ENCODE measurements at regions not wholly inside any gene's neighbourhood (a gene's known extent, or its start where the extent isn't known, plus 50 kb on each side); places are given as distances from the start of the nearest gene placed in this dataset.
"Not testable (repeated sequence)": the region's sequence is repeated elsewhere in the genome, so short reads cannot be mapped to it uniquely, and the experiment has no call there.

DNA sequence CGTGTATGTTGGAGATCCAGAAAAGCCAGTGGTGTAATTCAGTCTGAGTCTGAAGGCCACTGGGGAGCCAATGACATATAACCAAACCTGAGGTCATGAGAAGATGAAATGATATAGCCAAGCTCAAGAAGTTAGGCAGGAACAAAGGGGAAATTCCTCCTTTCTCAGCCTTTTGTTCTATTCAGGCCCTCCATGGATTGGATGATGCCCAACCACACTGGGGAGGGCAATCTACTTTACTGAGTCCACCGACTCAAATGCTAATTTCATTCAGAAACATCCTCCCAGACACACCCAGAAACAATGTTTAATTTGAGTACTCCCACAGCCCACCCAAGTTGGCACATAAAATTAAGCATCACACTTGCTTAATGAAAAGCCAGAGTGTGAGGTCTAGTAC, 183.6 kb downstream of the GJA1 start:
- no peak for ATAC-seq
- Histone ChIP-seq H3K27ac (no peak overlapping the region), H3K36me3 (no peaks in the 10 kb centered on the region), H3K4me3 (no peak overlapping the region), H3K4me1 (no peaks in the 10 kb centered on the region), H3K27me3 (no peaks in the 10 kb centered on the region), H3K9me3 (no peaks in the 10 kb centered on the region)
- intact Hi-C loops (cut with DNase I), result no loop called here
- no peak for DNase-seq
- WGBS, 4 donors, result 61 to 68% (median 65%) methylated on average over 2 of the region's 2 CpGs
- TF ChIP-seq, protein P1, sequence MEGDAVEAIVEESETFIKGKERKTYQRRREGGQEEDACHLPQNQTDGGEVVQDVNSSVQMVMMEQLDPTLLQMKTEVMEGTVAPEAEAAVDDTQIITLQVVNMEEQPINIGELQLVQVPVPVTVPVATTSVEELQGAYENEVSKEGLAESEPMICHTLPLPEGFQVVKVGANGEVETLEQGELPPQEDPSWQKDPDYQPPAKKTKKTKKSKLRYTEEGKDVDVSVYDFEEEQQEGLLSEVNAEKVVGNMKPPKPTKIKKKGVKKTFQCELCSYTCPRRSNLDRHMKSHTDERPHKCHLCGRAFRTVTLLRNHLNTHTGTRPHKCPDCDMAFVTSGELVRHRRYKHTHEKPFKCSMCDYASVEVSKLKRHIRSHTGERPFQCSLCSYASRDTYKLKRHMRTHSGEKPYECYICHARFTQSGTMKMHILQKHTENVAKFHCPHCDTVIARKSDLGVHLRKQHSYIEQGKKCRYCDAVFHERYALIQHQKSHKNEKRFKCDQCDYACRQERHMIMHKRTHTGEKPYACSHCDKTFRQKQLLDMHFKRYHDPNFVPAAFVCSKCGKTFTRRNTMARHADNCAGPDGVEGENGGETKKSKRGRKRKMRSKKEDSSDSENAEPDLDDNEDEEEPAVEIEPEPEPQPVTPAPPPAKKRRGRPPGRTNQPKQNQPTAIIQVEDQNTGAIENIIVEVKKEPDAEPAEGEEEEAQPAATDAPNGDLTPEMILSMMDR (IDR thresholded peaks at IDR 0.05), result no peak
- no peak for TF ChIP-seq POLR2A (IDR thresholded peaks at IDR 0.05)

DNA sequence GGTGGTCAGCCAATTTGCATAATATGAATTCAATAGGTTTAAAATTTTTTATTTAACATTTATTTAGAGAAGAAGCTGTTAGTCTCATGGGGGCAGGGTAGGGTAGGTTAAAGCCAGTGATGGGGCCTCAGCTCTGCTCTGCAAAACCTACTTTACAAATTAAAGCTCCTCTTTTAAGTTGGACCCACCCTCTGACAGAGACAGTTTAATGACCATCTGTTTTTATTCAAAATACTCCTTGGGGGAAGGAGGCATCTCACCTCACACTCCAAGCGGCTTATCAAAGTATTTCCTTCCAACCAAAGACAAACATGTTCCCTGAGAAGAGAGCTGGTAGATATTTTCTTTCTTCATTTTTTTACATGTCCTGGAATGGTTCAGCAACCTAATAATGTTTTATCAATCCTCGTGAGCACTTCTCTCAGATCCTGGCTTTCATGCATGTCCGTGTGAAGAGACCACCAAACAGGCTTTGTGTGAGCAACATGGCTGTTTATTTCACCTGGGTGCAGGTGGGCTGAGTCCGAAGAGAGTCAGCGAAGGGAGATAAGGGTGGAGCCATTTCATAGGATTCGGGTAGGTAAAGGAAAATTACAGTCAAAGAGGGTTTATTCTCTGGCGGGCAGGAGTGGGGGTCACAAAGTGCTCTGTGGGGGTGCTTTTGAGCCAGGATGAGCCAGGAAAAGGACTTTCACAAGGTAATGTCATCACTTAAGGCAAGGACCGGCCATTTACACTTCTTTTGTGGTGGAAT, 184.7 kb downstream of the GJA1 start:
- Histone ChIP-seq H3K36me3 (no peaks in the 10 kb centered on the region), H3K4me3 (no peak overlapping the region), H3K4me1 (no peaks in the 10 kb centered on the region), H3K9me3 (no peaks in the 10 kb centered on the region), H3K27me3 (no peaks in the 10 kb centered on the region), H3K27ac (no peak overlapping the region)
- TF ChIP-seq, protein P1 (IDR thresholded peaks at IDR 0.05), result no peak
- intact Hi-C loops (cut with DNase I), result no loop called here
- no peak for DNase-seq
- 80 to 84% (median 82%) methylated on average over 7 to 8 of the region's 8 CpGs for WGBS, 4 donors
- no peak for ATAC-seq

DNA sequence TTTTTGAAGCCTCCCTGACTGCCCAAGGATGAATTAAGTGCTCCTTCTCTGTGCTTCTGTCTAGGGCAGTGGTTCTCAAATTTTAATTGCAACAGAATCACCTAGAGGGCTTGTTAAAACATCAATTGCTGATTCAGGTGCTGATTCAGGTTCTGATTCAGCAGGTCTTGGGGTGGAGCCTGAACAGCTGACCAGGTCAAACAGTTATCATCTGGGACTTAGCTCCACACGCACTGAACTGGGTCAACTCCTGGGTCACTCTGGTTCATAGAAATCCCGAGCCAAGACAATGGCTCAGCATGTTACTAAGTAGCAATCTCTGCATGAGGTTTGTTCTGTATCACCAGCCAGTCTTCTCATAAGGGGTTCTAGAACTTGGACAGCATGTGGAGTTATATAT, 192.3 kb downstream of the GJA1 start:
- 62 to 90% (median 72%) methylated on average over 2 of the region's 2 CpGs for WGBS, 4 donors
- intact Hi-C loops (cut with DNase I), result no loop called here
- no peaks in the 10 kb centered on the region for H3K36me3 ChIP-seq
- peaks cover 0 to 22% (median 8%) of the 10 kb centered on the region in 12 donors for H3K9me3 ChIP-seq
- TF ChIP-seq, protein P1 (IDR thresholded peaks at IDR 0.05), result no peak
- no peak for TF ChIP-seq POLR2A (IDR thresholded peaks at IDR 0.05)
- no peaks in the 10 kb centered on the region for H3K27me3 ChIP-seq
- peaks cover 0 to 3% (median 0%) of the 10 kb centered on the region in 12 donors for H3K4me1 ChIP-seq
- H3K4me3 ChIP-seq, result no peak overlapping the region
- no peak for DNase-seq
- no peak for ATAC-seq
- H3K27ac ChIP-seq, result no peak overlapping the region

DNA sequence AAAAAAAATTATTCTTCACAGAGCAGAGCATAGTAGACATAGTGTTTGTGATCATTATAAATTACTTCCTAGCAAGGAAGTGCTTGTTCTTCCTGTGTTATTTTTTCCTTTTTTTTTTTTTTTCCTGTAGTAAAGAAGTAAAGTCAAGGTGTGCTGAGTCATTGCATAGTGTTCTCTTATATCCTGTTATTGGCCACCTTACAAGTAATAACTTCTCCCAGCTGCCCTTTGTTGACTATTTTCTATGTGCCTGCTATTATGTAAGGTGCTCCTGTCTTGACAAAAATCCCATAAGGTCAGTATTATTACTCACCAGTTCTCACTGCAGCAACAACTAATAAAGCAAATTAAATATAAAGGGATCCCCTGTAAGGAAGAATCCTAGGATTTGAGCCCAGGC, 195.3 kb downstream of the GJA1 start:
- TF ChIP-seq, protein P1 (IDR thresholded peaks at IDR 0.05), result no peak
- TF ChIP-seq POLR2A (IDR thresholded peaks at IDR 0.05), result no peak
- Histone ChIP-seq H3K4me1 (peaks cover 0 to 3% (median 0%) of the 10 kb centered on the region in 12 donors), H3K4me3 (no peak overlapping the region), H3K9me3 (peaks cover 0 to 40% (median 15%) of the 10 kb centered on the region in 12 donors), H3K27ac (no peak overlapping the region), H3K36me3 (no peaks in the 10 kb centered on the region), H3K27me3 (no peaks in the 10 kb centered on the region)
- ATAC-seq, result no peak
- no peak for DNase-seq
- intact Hi-C loops (cut with DNase I), result no loop called here

DNA sequence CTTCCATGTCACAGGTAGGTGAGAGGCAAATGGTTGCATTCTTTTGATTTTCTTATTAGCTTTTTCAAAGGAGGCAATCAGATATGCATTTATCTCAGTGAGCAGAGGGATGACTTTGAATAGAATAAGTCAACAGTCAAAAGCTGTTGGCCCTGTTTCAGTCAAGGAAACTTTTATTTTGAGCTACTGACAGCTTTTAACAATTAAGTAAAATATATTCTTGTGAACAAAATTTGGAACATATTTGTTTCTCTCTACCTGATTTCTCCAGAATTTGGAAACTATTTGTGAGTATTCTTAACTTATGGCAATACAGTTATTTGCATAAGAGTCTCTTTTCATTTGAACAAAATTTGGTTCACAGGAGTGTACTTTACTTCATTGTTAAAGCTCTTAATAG, 196.3 kb downstream of the GJA1 start:
- DNase-seq; H3K27ac ChIP-seq; H3K36me3 ChIP-seq; intact Hi-C loops (cut with DNase I); H3K27me3 ChIP-seq; ATAC-seq; H3K4me1 ChIP-seq; H3K4me3 ChIP-seq: not testable (repeated sequence)
- peaks cover 0 to 48% (median 19%) of the 10 kb centered on the region in 12 donors for H3K9me3 ChIP-seq

Measured in heart left ventricle (tissue), 16 donors.